ENCODE measurements at regions not wholly inside any gene's neighbourhood (a gene's known extent, or its start where the extent isn't known, plus 50 kb on each side); places are given as distances from the start of the nearest gene placed in this dataset.

GRCh38 chr12:102690253-102690652 is 209.9 kb upstream of the IGF1 start:
- Histone ChIP-seq H3K4me1 (no peaks in the 10 kb centered on the region), H3K36me3 (no peaks in the 10 kb centered on the region), H3K4me3 (no peak overlapping the region), H3K27me3 (no peaks in the 10 kb centered on the region), H3K9me3 (no peaks in the 10 kb centered on the region), H3K27ac (no peak overlapping the region)
- TF ChIP-seq POLR2AphosphoS5 (IDR thresholded peaks at IDR 0.05; ENCODE audit: insufficient read depth in 1 of 2, low read depth in 1 of 2), result no peak
- TF ChIP-seq, protein P1, sequence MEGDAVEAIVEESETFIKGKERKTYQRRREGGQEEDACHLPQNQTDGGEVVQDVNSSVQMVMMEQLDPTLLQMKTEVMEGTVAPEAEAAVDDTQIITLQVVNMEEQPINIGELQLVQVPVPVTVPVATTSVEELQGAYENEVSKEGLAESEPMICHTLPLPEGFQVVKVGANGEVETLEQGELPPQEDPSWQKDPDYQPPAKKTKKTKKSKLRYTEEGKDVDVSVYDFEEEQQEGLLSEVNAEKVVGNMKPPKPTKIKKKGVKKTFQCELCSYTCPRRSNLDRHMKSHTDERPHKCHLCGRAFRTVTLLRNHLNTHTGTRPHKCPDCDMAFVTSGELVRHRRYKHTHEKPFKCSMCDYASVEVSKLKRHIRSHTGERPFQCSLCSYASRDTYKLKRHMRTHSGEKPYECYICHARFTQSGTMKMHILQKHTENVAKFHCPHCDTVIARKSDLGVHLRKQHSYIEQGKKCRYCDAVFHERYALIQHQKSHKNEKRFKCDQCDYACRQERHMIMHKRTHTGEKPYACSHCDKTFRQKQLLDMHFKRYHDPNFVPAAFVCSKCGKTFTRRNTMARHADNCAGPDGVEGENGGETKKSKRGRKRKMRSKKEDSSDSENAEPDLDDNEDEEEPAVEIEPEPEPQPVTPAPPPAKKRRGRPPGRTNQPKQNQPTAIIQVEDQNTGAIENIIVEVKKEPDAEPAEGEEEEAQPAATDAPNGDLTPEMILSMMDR (IDR thresholded peaks at IDR 0.05), result no peak
- TF ChIP-seq POLR2A (IDR thresholded peaks at IDR 0.05), result no peak
- intact Hi-C loops (cut with DNase I), result no loop called here
- DNase-seq (ENCODE audit: extremely low spot score in 2 of 2), result no peak

- DNase-seq (ENCODE audit: extremely low spot score in 2 of 2), result no peak
- Histone ChIP-seq H3K4me1 (no peaks in the 10 kb centered on the region), H3K27me3 (no peaks in the 10 kb centered on the region), H3K27ac (no peak overlapping the region), H3K9me3 (no peaks in the 10 kb centered on the region), H3K4me3 (no peak overlapping the region), H3K36me3 (no peaks in the 10 kb centered on the region)
- TF ChIP-seq, protein P1 (IDR thresholded peaks at IDR 0.05), result no peak
- TF ChIP-seq POLR2A (IDR thresholded peaks at IDR 0.05), result no peak
- no peak for TF ChIP-seq POLR2AphosphoS5 (IDR thresholded peaks at IDR 0.05; ENCODE audit: insufficient read depth in 1 of 2, low read depth in 1 of 2)
- intact Hi-C loops (cut with DNase I), result no loop called here
These were observed 209.3 kb upstream of the IGF1 start for GRCh38 chr12:102689701-102690100.

- intact Hi-C loops (cut with DNase I), result no loop called here
- Histone ChIP-seq H3K27ac (no peak overlapping the region), H3K9me3 (no peaks in the 10 kb centered on the region), H3K36me3 (no peaks in the 10 kb centered on the region), H3K4me1 (no peaks in the 10 kb centered on the region), H3K4me3 (no peak overlapping the region), H3K27me3 (no peaks in the 10 kb centered on the region)
- no peak for TF ChIP-seq POLR2A (IDR thresholded peaks at IDR 0.05)
- TF ChIP-seq, protein P1 (IDR thresholded peaks at IDR 0.05), result no peak
- TF ChIP-seq POLR2AphosphoS5 (IDR thresholded peaks at IDR 0.05; ENCODE audit: insufficient read depth in 1 of 2, low read depth in 1 of 2), result no peak
- no peak for DNase-seq (ENCODE audit: extremely low spot score in 2 of 2)
These were observed 207.2 kb upstream of the IGF1 start for GRCh38 chr12:102687523-102687922.

DNA sequence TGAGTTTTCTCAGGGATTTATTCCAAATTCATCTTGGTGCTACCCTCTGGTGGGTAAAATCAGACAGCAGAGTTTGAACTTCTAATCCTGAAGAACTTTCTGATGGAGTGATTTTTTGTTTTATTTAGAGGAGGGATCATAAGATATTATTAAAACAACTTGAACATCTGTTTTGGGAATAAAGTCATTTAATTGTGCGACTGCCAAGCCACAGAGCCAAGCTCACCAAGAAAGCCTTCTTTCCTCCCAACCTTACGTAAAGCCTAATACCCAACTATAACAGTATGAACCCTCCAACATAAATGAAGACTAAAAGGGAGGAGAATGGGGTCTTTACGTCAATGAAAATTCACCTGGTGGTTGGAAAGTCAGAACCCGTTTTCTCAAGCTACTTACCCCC is 205.5 kb upstream of the IGF1 start:
- no peak for DNase-seq (ENCODE audit: extremely low spot score in 2 of 2)
- no peaks in the 10 kb centered on the region for H3K27me3 ChIP-seq
- no peak for TF ChIP-seq POLR2AphosphoS5 (IDR thresholded peaks at IDR 0.05; ENCODE audit: insufficient read depth in 1 of 2, low read depth in 1 of 2)
- no peaks in the 10 kb centered on the region for H3K4me1 ChIP-seq
- H3K27ac ChIP-seq, result no peak overlapping the region
- no peak overlapping the region for H3K4me3 ChIP-seq
- no peaks in the 10 kb centered on the region for H3K9me3 ChIP-seq
- intact Hi-C loops (cut with DNase I), result no loop called here
- H3K36me3 ChIP-seq, result no peaks in the 10 kb centered on the region

DNA sequence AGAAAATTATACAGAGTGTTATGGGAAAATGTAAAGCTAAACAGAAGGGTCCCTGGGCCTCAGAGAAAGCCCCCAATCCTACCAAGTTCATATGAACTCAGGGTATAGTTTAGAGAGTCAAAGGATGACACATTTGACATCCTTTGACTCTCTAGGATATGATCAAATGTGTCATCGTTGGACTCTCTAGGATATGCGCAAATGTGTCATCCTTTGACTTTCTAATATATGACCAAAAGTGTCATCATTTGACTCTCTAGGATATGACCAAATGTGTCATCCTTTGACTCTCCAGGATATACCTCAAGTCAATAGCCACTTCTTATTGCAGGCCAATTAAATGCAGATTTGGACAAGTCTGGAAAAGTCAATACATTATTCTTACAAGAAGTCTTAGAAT is 204.8 kb upstream of the IGF1 start:
- no peak overlapping the region for H3K27ac ChIP-seq
- no peaks in the 10 kb centered on the region for H3K27me3 ChIP-seq
- H3K36me3 ChIP-seq, result no peaks in the 10 kb centered on the region
- no peaks in the 10 kb centered on the region for H3K4me1 ChIP-seq
- no peaks in the 10 kb centered on the region for H3K9me3 ChIP-seq
- TF ChIP-seq, protein P1 (IDR thresholded peaks at IDR 0.05), result no peak
- no peak for TF ChIP-seq POLR2A (IDR thresholded peaks at IDR 0.05)
- TF ChIP-seq POLR2AphosphoS5 (IDR thresholded peaks at IDR 0.05; ENCODE audit: insufficient read depth in 1 of 2, low read depth in 1 of 2), result no peak
- no peak for DNase-seq (ENCODE audit: extremely low spot score in 2 of 2)
- intact Hi-C loops (cut with DNase I), result no loop called here
- no peak overlapping the region for H3K4me3 ChIP-seq
